Gastrocnemius medialis (tissue), 4 donors: ENCODE measurements at regions not wholly inside any gene's neighbourhood (a gene's known extent, or its start where the extent isn't known, plus 50 kb on each side); places are given as distances from the start of the nearest gene placed in this dataset.

Source experiments
- ATAC-seq, 2 donors: fragments of 150-250 bp; one replicate each; pipeline ENCODE4 v1.9.1; 2016
- DNase-seq, 2 donors: peaks; one replicate each; pipeline ENCODE4 v3.0.0-alpha.2; 2019
- H3K27ac ChIP-seq, 4 donors: fragments of 200-600 bp; sonication (generic); 1 replicate in 1 of 4; 2 replicates in 3 of 4; pipeline ENCODE4 v1.5.1; 2016 to 2018; ENCODE audit warnings: mild to moderate bottlenecking in 2 of 4, moderate library complexity in 1 of 4
- H3K27me3 ChIP-seq, 3 donors: fragments of 200-600 bp; sonication (generic) in 2 of 3; 1 replicate in 1 of 3; 2 replicates in 2 of 3; pipeline versions ENCODE4 v1.5.1 to v1.6.0; 2016 to 2019; ENCODE audit warnings: mild to moderate bottlenecking in 1 of 3, moderate library complexity in 1 of 3
- H3K36me3 ChIP-seq, 2 donors: fragments of 200-600 bp; sonication (generic) in 1 of 2; one replicate each; pipeline ENCODE4 v1.5.1; 2017 to 2018
- H3K4me1 ChIP-seq, 2 donors: fragments of 200-600 bp; sonication (generic) in 1 of 2; one replicate each; pipeline ENCODE4 v1.5.1; 2016 to 2017; ENCODE audit warnings: mild to moderate bottlenecking in 2 of 2
- H3K4me3 ChIP-seq, 4 donors: fragments of 200-600 bp; sonication (generic) in 3 of 4; 1 replicate in 1 of 4; 2 replicates in 3 of 4; pipeline ENCODE4 v1.5.1; 2016 to 2019; ENCODE audit warnings: mild to moderate bottlenecking in 2 of 4
- H3K9me3 ChIP-seq, 3 donors: fragments of 200-600 bp; sonication (generic) in 2 of 3; 1 replicate in 1 of 3; 2 replicates in 2 of 3; pipeline ENCODE4 v1.5.1; 2016 to 2019
- POLR2A ChIP-seq, 2 donors: fragments of 450-650 bp; IDR thresholded peaks; one replicate each; pipeline ENCODE4 v1.6.1; 2017; ENCODE audit warnings: antibody characterized with exemption in 2 of 2, mild to moderate bottlenecking in 2 of 2, moderate library complexity in 2 of 2
- in situ Hi-C, 4 donors: fragments of 200-750 bp; cut with MboI; loops; one replicate each; pipeline versions ENCODE4 v1.15.0 to v1.8.0; 2017; ENCODE audit warnings: low sequenced_read_pairs in 4 of 4
- intact Hi-C: fragments of 100-400 bp; cut with DNase I; formaldehyde crosslinking; loops from one replicate; pipeline ENCODE4 v1.15.1; 2023; ENCODE audit warnings: low total_unique reads
- TF ChIP-seq, protein P1 (sequence below), 5 experiments: fragments of 450-650 bp in 3 of 5; fragments of 200-600 bp in 2 of 5; sonication (generic) in 2 of 5; IDR thresholded peaks in 4 of 5; conservative IDR thresholded peaks in 1 of 5; 1 replicate in 4 of 5; 2 replicates in 1 of 5; pipeline ENCODE4 v1.5.1; 2016 to 2019; ENCODE audit warnings: antibody characterized with exemption in 5 of 5, mild to moderate bottlenecking in 3 of 5, moderate library complexity in 3 of 5

- H3K4me1 ChIP-seq: no peaks in the 10 kb centered on the region
- no peaks in the 10 kb centered on the region for H3K27me3 ChIP-seq
- H3K4me3 ChIP-seq: no peak overlapping the region
- in situ Hi-C loops: loop anchor here in 3 of 4 donors (5.0 to 25.0 kb wide), 3 partner anchors 229 to 294 kb away; no protein-coding TSS in a partner anchor
- no peak for DNase-seq
- H3K9me3 ChIP-seq: no peaks in the 10 kb centered on the region
- ATAC-seq: no peak
- intact Hi-C loops: loop anchor here (5.0 kb wide), 1 partner anchor 244 kb away; no protein-coding TSS in a partner anchor
- H3K27ac ChIP-seq: no peak overlapping the region
- H3K36me3 ChIP-seq: no peaks in the 10 kb centered on the region
- TF ChIP-seq, protein P1, sequence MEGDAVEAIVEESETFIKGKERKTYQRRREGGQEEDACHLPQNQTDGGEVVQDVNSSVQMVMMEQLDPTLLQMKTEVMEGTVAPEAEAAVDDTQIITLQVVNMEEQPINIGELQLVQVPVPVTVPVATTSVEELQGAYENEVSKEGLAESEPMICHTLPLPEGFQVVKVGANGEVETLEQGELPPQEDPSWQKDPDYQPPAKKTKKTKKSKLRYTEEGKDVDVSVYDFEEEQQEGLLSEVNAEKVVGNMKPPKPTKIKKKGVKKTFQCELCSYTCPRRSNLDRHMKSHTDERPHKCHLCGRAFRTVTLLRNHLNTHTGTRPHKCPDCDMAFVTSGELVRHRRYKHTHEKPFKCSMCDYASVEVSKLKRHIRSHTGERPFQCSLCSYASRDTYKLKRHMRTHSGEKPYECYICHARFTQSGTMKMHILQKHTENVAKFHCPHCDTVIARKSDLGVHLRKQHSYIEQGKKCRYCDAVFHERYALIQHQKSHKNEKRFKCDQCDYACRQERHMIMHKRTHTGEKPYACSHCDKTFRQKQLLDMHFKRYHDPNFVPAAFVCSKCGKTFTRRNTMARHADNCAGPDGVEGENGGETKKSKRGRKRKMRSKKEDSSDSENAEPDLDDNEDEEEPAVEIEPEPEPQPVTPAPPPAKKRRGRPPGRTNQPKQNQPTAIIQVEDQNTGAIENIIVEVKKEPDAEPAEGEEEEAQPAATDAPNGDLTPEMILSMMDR (IDR thresholded peaks at IDR 0.05 in 4 of 5, conservative IDR thresholded peaks at IDR 0.05 in 1 of 5): no peak
- TF ChIP-seq POLR2A (IDR thresholded peaks at IDR 0.05): no peak
Observed at GRCh38 chr11:25983280-25983679, 348.6 kb upstream of the ANO3 start.

- ATAC-seq (no peak), DNase-seq (no peak)
- no peak for TF ChIP-seq POLR2A (IDR thresholded peaks at IDR 0.05)
- TF ChIP-seq, protein P1 (IDR thresholded peaks at IDR 0.05 in 4 of 5, conservative IDR thresholded peaks at IDR 0.05 in 1 of 5): no peak
- no peaks in the 10 kb centered on the region for H3K27me3 ChIP-seq
- intact Hi-C loops (no loop called here), in situ Hi-C loops (loop anchor here in 3 of 4 donors (25.0 kb wide), 2 partner anchors 224 to 274 kb away; no protein-coding TSS in a partner anchor)
- no peaks in the 10 kb centered on the region for H3K4me1 ChIP-seq
- no peaks in the 10 kb centered on the region for H3K9me3 ChIP-seq
- no peaks in the 10 kb centered on the region for H3K36me3 ChIP-seq
- no peak overlapping the region for H3K4me3 ChIP-seq
- no peak overlapping the region for H3K27ac ChIP-seq
Observed at GRCh38 chr11:25988178-25988577, 343.8 kb upstream of the ANO3 start.

DNA sequence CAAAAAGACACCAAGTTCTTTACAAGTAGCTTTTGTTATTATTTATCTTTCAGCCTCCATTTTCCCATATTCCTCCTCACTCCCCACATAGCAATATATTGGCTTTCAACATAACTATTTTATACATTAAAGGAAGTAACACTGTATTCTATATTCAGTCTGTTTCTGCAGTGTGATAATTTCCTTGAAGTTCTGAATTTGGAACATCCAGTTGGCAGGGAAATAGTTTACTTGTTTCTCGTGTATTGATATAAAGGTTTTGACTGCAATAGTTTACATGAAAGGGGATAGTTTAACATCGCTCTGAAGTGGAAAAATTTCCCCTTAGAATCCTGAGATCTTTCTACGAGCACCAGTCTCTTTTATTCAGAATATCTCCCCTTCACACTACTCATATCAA lies 341.5 kb upstream of the ANO3 start:
- DNase-seq: no peak

DNA sequence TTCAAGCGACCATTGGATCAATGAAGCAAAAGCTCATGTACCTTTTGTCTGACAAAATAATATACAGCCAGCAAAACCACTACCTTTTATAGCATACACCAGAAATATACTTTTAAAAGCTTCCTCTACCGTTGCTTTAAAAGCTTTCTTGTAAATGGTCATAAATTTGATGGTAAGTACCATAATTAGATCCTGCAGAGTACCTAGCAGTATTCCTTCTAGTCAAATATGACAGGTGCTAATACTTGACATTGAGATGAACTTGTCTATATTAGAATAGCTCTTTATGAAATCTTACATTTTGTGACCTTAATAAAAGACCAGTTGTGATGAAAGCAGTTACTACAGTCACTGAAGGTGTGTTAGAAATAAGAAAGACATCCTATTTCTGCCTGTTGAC lies 340.5 kb upstream of the ANO3 start:
- TF ChIP-seq POLR2A (IDR thresholded peaks at IDR 0.05): no peak
- TF ChIP-seq, protein P1 (IDR thresholded peaks at IDR 0.05 in 4 of 5, conservative IDR thresholded peaks at IDR 0.05 in 1 of 5): no peak
- intact Hi-C loops (no loop called here), in situ Hi-C loops (loop anchor here in 3 of 4 donors (25.0 kb wide), 2 partner anchors 221 to 271 kb away; no protein-coding TSS in a partner anchor)
- no peak for ATAC-seq
- Histone ChIP-seq H3K27me3 (no peaks in the 10 kb centered on the region), H3K27ac (no peak overlapping the region), H3K36me3 (no peaks in the 10 kb centered on the region), H3K4me1 (no peaks in the 10 kb centered on the region), H3K4me3 (no peak overlapping the region), H3K9me3 (no peaks in the 10 kb centered on the region)
- no peak for DNase-seq

More for the DNA sequence above, 341.5 kb upstream of the ANO3 start:
- Histone ChIP-seq H3K27ac (no peak overlapping the region), H3K4me1 (no peaks in the 10 kb centered on the region), H3K27me3 (no peaks in the 10 kb centered on the region), H3K36me3 (no peaks in the 10 kb centered on the region), H3K4me3 (no peak overlapping the region), H3K9me3 (no peaks in the 10 kb centered on the region)
- in situ Hi-C loops (loop anchor here in 3 of 4 donors (25.0 kb wide), 2 partner anchors 222 to 272 kb away; no protein-coding TSS in a partner anchor), intact Hi-C loops (no loop called here)
- ATAC-seq: no peak
- TF ChIP-seq, protein P1 (IDR thresholded peaks at IDR 0.05 in 4 of 5, conservative IDR thresholded peaks at IDR 0.05 in 1 of 5): no peak
- no peak for TF ChIP-seq POLR2A (IDR thresholded peaks at IDR 0.05)

- no peak for ATAC-seq
Observed at GRCh38 chr11:25992294-25992693, 339.6 kb upstream of the ANO3 start.

More at GRCh38 chr11:25992294-25992693, 339.6 kb upstream of the ANO3 start:
- intact Hi-C loops: no loop called here
- TF ChIP-seq POLR2A (IDR thresholded peaks at IDR 0.05): no peak
- TF ChIP-seq, protein P1 (IDR thresholded peaks at IDR 0.05 in 4 of 5, conservative IDR thresholded peaks at IDR 0.05 in 1 of 5): no peak
- H3K27ac ChIP-seq: no peak overlapping the region
- no peaks in the 10 kb centered on the region for H3K9me3 ChIP-seq
- no peaks in the 10 kb centered on the region for H3K27me3 ChIP-seq
- in situ Hi-C loops: loop anchor here in 3 of 4 donors (25.0 kb wide), 2 partner anchors 220 to 270 kb away; no protein-coding TSS in a partner anchor
- no peak for DNase-seq
- no peaks in the 10 kb centered on the region for H3K36me3 ChIP-seq
- no peak overlapping the region for H3K4me3 ChIP-seq
- no peaks in the 10 kb centered on the region for H3K4me1 ChIP-seq
